GM23338 (cell line): ENCODE measurements at regions not wholly inside any gene's neighbourhood (a gene's known extent, or its start where the extent isn't known, plus 50 kb on each side); places are given as distances from the start of the nearest gene placed in this dataset.

Experiments used
- ATAC-seq: fragments of 200-7000 bp; cut with Tn5 transposase; 3 replicates; pipeline ENCODE4 v1.9.1; 2020
- DNase-seq: peaks from one replicate; pipeline ENCODE4 v3.0.0-alpha.2; 2015; ENCODE audit warnings: low spot score
- H2AFZ ChIP-seq: fragments of 200-600 bp; sonication (generic); 2 replicates; pipeline ENCODE4 v1.8.0; 2016; ENCODE audit warnings: antibody characterized with exemption, mild to moderate bottlenecking, moderate library complexity
- H3F3A ChIP-seq: fragments of 200-600 bp; sonication (generic); replicated peaks from 2 replicates; pipeline ENCODE4 v1.8.0; 2017; ENCODE audit warnings: antibody characterized with exemption, mixed run types, low read depth
- H3K27ac ChIP-seq: fragments of 200-600 bp; sonication (generic); 2 replicates; pipeline ENCODE4 v1.6.1; 2016; ENCODE audit warnings: low read depth
- H3K27me3 ChIP-seq: fragments of 200-600 bp; sonication (generic); 2 replicates; pipeline ENCODE4 v1.8.0; 2016; ENCODE audit warnings: mild to moderate bottlenecking, mixed run types, moderate library complexity; ENCODE audit not compliant: insufficient read depth
- H3K36me3 ChIP-seq: fragments of 200-600 bp; sonication (generic); 2 replicates; pipeline ENCODE4 v1.8.0; 2016; ENCODE audit warnings: mild to moderate bottlenecking; ENCODE audit not compliant: insufficient read depth
- H3K4me1 ChIP-seq: fragments of 200-600 bp; sonication (generic); 2 replicates; pipeline ENCODE4 v1.8.0; 2016; ENCODE audit warnings: mild to moderate bottlenecking, moderate library complexity; ENCODE audit not compliant: insufficient read depth
- H3K4me2 ChIP-seq: fragments of 200-600 bp; sonication (generic); 2 replicates; pipeline ENCODE4 v1.7.1; 2017; ENCODE audit warnings: mixed run types
- H3K4me3 ChIP-seq: fragments of 200-600 bp; sonication (generic); 2 replicates; pipeline ENCODE4 v1.6.1; 2016; ENCODE audit warnings: mixed run types
- H3K79me2 ChIP-seq: fragments of 200-600 bp; sonication (generic); replicated peaks from 2 replicates; pipeline ENCODE4 v1.8.0; 2017; ENCODE audit warnings: mild to moderate bottlenecking; ENCODE audit not compliant: insufficient read depth
- H3K9me2 ChIP-seq: fragments of 200-600 bp; sonication (generic); 2 replicates; pipeline ENCODE4 v1.8.0; 2017; ENCODE audit not compliant: insufficient read depth
- H4K20me1 ChIP-seq: fragments of 200-600 bp; sonication (generic); replicated peaks from 2 replicates; pipeline ENCODE4 v1.8.0; 2017; ENCODE audit warnings: mild to moderate bottlenecking; ENCODE audit not compliant: insufficient read depth
- H3K27ac Mint-ChIP-seq: 2 replicates; pipeline ENCODE4 v1.8.0; 2020; ENCODE audit warnings: inconsistent platforms, mild to moderate bottlenecking, moderate library complexity, mixed read lengths
- H3K27me3 Mint-ChIP-seq: 3 replicates; pipeline ENCODE4 v1.8.0; 2022; ENCODE audit warnings: low read depth, mild to moderate bottlenecking, moderate library complexity, mixed read lengths, inconsistent platforms; ENCODE audit not compliant: insufficient read depth, poor library complexity
- H3K36me3 Mint-ChIP-seq: 3 replicates; pipeline ENCODE4 v1.8.0; 2021; ENCODE audit warnings: low read depth, mild to moderate bottlenecking, inconsistent platforms, moderate library complexity, mixed read lengths
- H3K4me1 Mint-ChIP-seq: 3 replicates; pipeline ENCODE4 v1.8.0; 2020; ENCODE audit warnings: mild to moderate bottlenecking, inconsistent platforms, mixed read lengths
- H3K4me3 Mint-ChIP-seq: 3 replicates; pipeline ENCODE4 v1.8.0; 2021; ENCODE audit warnings: moderate library complexity, mild to moderate bottlenecking, inconsistent platforms, mixed read lengths
- H3K9me3 Mint-ChIP-seq: 3 replicates; pipeline ENCODE4 v1.8.0; 2020; ENCODE audit warnings: moderate library complexity, mild to moderate bottlenecking, inconsistent platforms, mixed read lengths
- CREB1 ChIP-seq: fragments of 250-450 bp; sonication (Bioruptor Pico); IDR thresholded peaks from 2 replicates; pipeline ENCODE4 v1.5.0; 2020; ENCODE audit warnings: low read depth, mild to moderate bottlenecking, moderate library complexity
- CTCF ChIP-seq, 2 experiments: fragments of 200-600 bp in 1 of 2; sonication (generic) in 1 of 2; conservative IDR thresholded peaks; 2 replicates each; pipeline versions ENCODE4 v1.5.1 to v1.6.1; 2016 to 2017; ENCODE audit warnings: antibody characterized with exemption in 2 of 2, low read depth in 2 of 2, mild to moderate bottlenecking in 2 of 2, moderate library complexity in 1 of 2
- EZH2 ChIP-seq: fragments of 200-600 bp; sonication (generic); IDR thresholded peaks from one replicate; pipeline ENCODE4 v1.8.0; 2017; ENCODE audit warnings: antibody characterized with exemption, mild to moderate bottlenecking, low read depth; ENCODE audit not compliant: unreplicated experiment
- POLR2AphosphoS5 ChIP-seq: IDR thresholded peaks from 2 replicates; pipeline ENCODE4 v1.6.1; 2016; ENCODE audit warnings: antibody characterized with exemption, low read depth
- REST ChIP-seq: IDR thresholded peaks from one replicate; pipeline ENCODE4 v1.6.1; 2018; ENCODE audit warnings: antibody characterized with exemption; ENCODE audit not compliant: unreplicated experiment
- ZNF114 ChIP-seq: fragments of 250-450 bp; sonication (Bioruptor Pico); IDR thresholded peaks from 2 replicates; pipeline ENCODE4 v1.5.0; 2020; ENCODE audit warnings: mild to moderate bottlenecking, moderate library complexity
- ZNF462 ChIP-seq: fragments of 250-450 bp; sonication (Bioruptor Pico); IDR thresholded peaks from 2 replicates; pipeline ENCODE4 v1.5.0; 2020; ENCODE audit warnings: mild to moderate bottlenecking, moderate library complexity

GRCh38 chr9:3018691-3019230, 174.9 kb upstream of the PUM3 start:
- Mint-ChIP-seq H3K4me3 (no peak overlapping the region), H3K36me3 (no peaks in the 10 kb centered on the region), H3K9me3 (no peaks in the 10 kb centered on the region), H3K4me1 (peaks cover 8% of the 10 kb centered on the region), H3K27ac (no peak overlapping the region), H3K27me3 (no peaks in the 10 kb centered on the region)
- no peaks in the 10 kb centered on the region for H3F3A ChIP-seq
- H4K20me1 ChIP-seq: no peaks in the 10 kb centered on the region
- no peak overlapping the region for H2AFZ ChIP-seq
- H3K4me2 ChIP-seq: no peak overlapping the region
- ATAC-seq (no peak), DNase-seq (no peak)
- 0 out of 2 replicates have a peak, but pooled peaks cover 7% of the 10 kb centered on the region for H3K4me1 ChIP-seq
- no peak overlapping the region for H3K27ac ChIP-seq
- no peaks in the 10 kb centered on the region for H3K79me2 ChIP-seq
- no peaks in the 10 kb centered on the region for H3K36me3 ChIP-seq
- no peaks in the 10 kb centered on the region for H3K27me3 ChIP-seq
- no peak overlapping the region for H3K4me3 ChIP-seq
- TF ChIP-seq CTCF (conservative IDR thresholded peaks at IDR 0.05; ENCODE audit: low read depth in 2 of 2) (no peak), REST (no peak)
- H3K9me2 ChIP-seq: no peaks in the 10 kb centered on the region

- H3K36me3 ChIP-seq: no peaks in the 10 kb centered on the region
- DNase-seq (no peak), ATAC-seq (no peak)
- H3K4me1 Mint-ChIP-seq: peaks cover 8% of the 10 kb centered on the region
- H3K9me2 ChIP-seq: no peaks in the 10 kb centered on the region; the same call in 1 of the 2 replicates
- no peaks in the 10 kb centered on the region for H3K27me3 Mint-ChIP-seq
- H3K4me3 Mint-ChIP-seq: no peak overlapping the region
- H3K4me3 ChIP-seq: no peak overlapping the region
- no peaks in the 10 kb centered on the region for H3K36me3 Mint-ChIP-seq
- no peaks in the 10 kb centered on the region for H3F3A ChIP-seq
- H3K27me3 ChIP-seq: no peaks in the 10 kb centered on the region
- no peak overlapping the region for H3K27ac ChIP-seq
- H3K79me2 ChIP-seq: no peaks in the 10 kb centered on the region
- no peaks in the 10 kb centered on the region for H3K9me3 Mint-ChIP-seq
- H4K20me1 ChIP-seq: no peaks in the 10 kb centered on the region
- H3K4me2 ChIP-seq: no peak overlapping the region
- no peak overlapping the region for H2AFZ ChIP-seq
- H3K27ac Mint-ChIP-seq: no peak overlapping the region
- H3K4me1 ChIP-seq: 0 out of 2 replicates have a peak, but pooled peaks cover 7% of the 10 kb centered on the region
- TF ChIP-seq CREB1 (CRISPR knock-in tag): no peak
- no peak for TF ChIP-seq ZNF114 (CRISPR knock-in tag)
- TF ChIP-seq POLR2AphosphoS5: no peak
- no peak for TF ChIP-seq ZNF462 (CRISPR knock-in tag)
- TF ChIP-seq EZH2: no peak
- TF ChIP-seq CTCF (conservative IDR thresholded peaks at IDR 0.05; ENCODE audit: low read depth in 2 of 2): no peak
Observed at GRCh38 chr9:3018071-3018470, 174.2 kb upstream of the PUM3 start.
